SK-N-SH (cell line): ENCODE measurements at regions not wholly inside any gene's neighbourhood (a gene's known extent, or its start where the extent isn't known, plus 50 kb on each side); places are given as distances from the start of the nearest gene placed in this dataset.

Experiments
- CTCF ChIA-PET: fragments of 300-600, 350-600 bp; formaldehyde crosslinking; extraction: SDS; loops from one replicate; lab custom pipeline; 2021; lab: Yijun Ruan, JAX
- POLR2A ChIA-PET: fragments of 350-600 bp; sonication (Branson Sonifier 250); formaldehyde crosslinking; extraction: SDS; loops from one replicate; lab custom pipeline; 2020; ENCODE audit warnings: antibody characterized with exemption, inconsistent platforms; lab: Yijun Ruan, JAX
- DNase-seq: peaks from one replicate; pipeline ENCODE4 v3.0.0; 2012
- H2AFZ ChIP-seq: fragments of 200-600 bp; sonication (generic); 2 replicates; pipeline ENCODE4 v1.8.1; 2016; ENCODE audit warnings: antibody characterized with exemption, mild to moderate bottlenecking, low read depth
- H3F3A ChIP-seq: fragments of 200-600 bp; sonication (generic); replicated peaks from 2 replicates; pipeline ENCODE3; 2016; ENCODE audit warnings: antibody characterized with exemption, mild to moderate bottlenecking; ENCODE audit not compliant: insufficient read depth
- H3K27ac ChIP-seq, 2 experiments: fragments of 200-500 bp in 1 of 2; fragments of 200-600 bp in 1 of 2; sonication (Bioruptor generic) in 1 of 2; sonication (generic), shearing (Covaris generic) in 1 of 2; 2 replicates each; pipeline versions ENCODE4 v1.5.1 to v1.6.1; 2014 to 2016; ENCODE audit warnings: low read depth in 2 of 2, inconsistent platforms in 1 of 2, low read length in 1 of 2, mild to moderate bottlenecking in 1 of 2, mixed read lengths in 1 of 2
- H3K27me3 ChIP-seq: fragments of 200-600 bp; sonication (generic), shearing (Covaris generic); 2 replicates; pipeline ENCODE4 v1.6.1; 2016; ENCODE audit warnings: mixed run types; ENCODE audit not compliant: insufficient read depth
- H3K36me3 ChIP-seq, 2 experiments: fragments of 200-500 bp in 1 of 2; fragments of 200-600 bp in 1 of 2; sonication (Bioruptor generic) in 1 of 2; sonication (generic) in 1 of 2; replicated peaks in 1 of 2; 2 replicates each; pipeline versions ENCODE3 to v1.5.1; 2014 to 2016; ENCODE audit warnings: low read length in 1 of 2, mild to moderate bottlenecking in 1 of 2; ENCODE audit not compliant: insufficient read depth in 2 of 2, control insufficient read depth in 1 of 2
- H3K4me1 ChIP-seq, 2 experiments: fragments of 200-500 bp in 1 of 2; fragments of 200-600 bp in 1 of 2; sonication (Bioruptor generic) in 1 of 2; sonication (generic), shearing (Covaris generic) in 1 of 2; 2 replicates each; pipeline versions ENCODE4 v1.5.1 to v1.6.1; 2014 to 2016; ENCODE audit warnings: low read depth in 1 of 2, low read length in 1 of 2, mixed run types in 1 of 2; ENCODE audit not compliant: insufficient read depth in 2 of 2, control insufficient read depth in 1 of 2
- H3K4me2 ChIP-seq: fragments of 200-600 bp; sonication (generic), shearing (Covaris generic); 2 replicates; pipeline ENCODE4 v1.6.1; 2017; ENCODE audit warnings: mixed run types
- H3K4me3 ChIP-seq, 2 experiments: fragments of 200-500 bp in 1 of 2; fragments of 200-600 bp in 1 of 2; sonication (Bioruptor generic) in 1 of 2; sonication (generic), shearing (Covaris generic) in 1 of 2; 2 replicates each; pipeline versions ENCODE4 v1.5.1 to v1.8.1; 2014 to 2016; ENCODE audit warnings: low read depth in 2 of 2, inconsistent platforms in 1 of 2, low read length in 1 of 2, mild to moderate bottlenecking in 1 of 2, mixed read lengths in 1 of 2, moderate library complexity in 1 of 2
- H3K79me2 ChIP-seq: fragments of 200-600 bp; sonication (generic); 2 replicates; pipeline ENCODE4 v1.8.1; 2017; ENCODE audit warnings: mild to moderate bottlenecking; ENCODE audit not compliant: insufficient read depth
- H3K9ac ChIP-seq: fragments of 200-600 bp; sonication (generic); 2 replicates; pipeline ENCODE4 v1.6.1; 2017; ENCODE audit warnings: mixed run types
- H3K9me2 ChIP-seq: fragments of 200-600 bp; sonication (generic); 2 replicates; pipeline ENCODE4 v1.6.1; 2017; ENCODE audit warnings: mixed run types
- H3K9me3 ChIP-seq: fragments of 200-600 bp; sonication (generic); 2 replicates; pipeline ENCODE4 v1.6.1; 2017; ENCODE audit warnings: mixed run types, mild to moderate bottlenecking, moderate library complexity
- H4K20me1 ChIP-seq: fragments of 200-600 bp; sonication (generic); 2 replicates; pipeline ENCODE4 v1.6.1; 2017; ENCODE audit warnings: mild to moderate bottlenecking, mixed run types; ENCODE audit not compliant: insufficient read depth
- FOSL2 ChIP-seq: IDR thresholded peaks from 2 replicates; pipeline ENCODE4 v1.4.0; 2012; ENCODE audit warnings: low read depth, mild to moderate bottlenecking, moderate library complexity, borderline replicate concordance
- GABPA ChIP-seq: IDR thresholded peaks from 2 replicates; pipeline ENCODE4 v1.4.0; 2012; ENCODE audit warnings: low read depth, mild to moderate bottlenecking
- GATA2 ChIP-seq: sonication (generic); formaldehyde crosslinking; IDR thresholded peaks from 2 replicates; pipeline ENCODE4 v1.5.0; 2020; ENCODE audit warnings: mild to moderate bottlenecking, missing genetic modification reagents
- JUND ChIP-seq: IDR thresholded peaks from 2 replicates; pipeline ENCODE4 v1.4.0; 2012
- MEF2A ChIP-seq: IDR thresholded peaks from 2 replicates; pipeline ENCODE4 v1.4.0; 2012; ENCODE audit warnings: low read depth, borderline replicate concordance
- MXI1 ChIP-seq: IDR thresholded peaks from 2 replicates; pipeline ENCODE4 v1.6.1; 2012; ENCODE audit warnings: mild to moderate bottlenecking, low read depth, low read length, improper control_type of control experiment
- NFIC ChIP-seq: IDR thresholded peaks from 2 replicates; pipeline ENCODE4 v1.4.0; 2012; ENCODE audit warnings: borderline replicate concordance
- NRF1 ChIP-seq: IDR thresholded peaks from 2 replicates; pipeline ENCODE4 v1.6.1; 2012; ENCODE audit warnings: low read depth, mild to moderate bottlenecking, low read length
- RAD21 ChIP-seq: IDR thresholded peaks from 2 replicates; pipeline ENCODE4 v1.6.1; 2012; ENCODE audit warnings: mild to moderate bottlenecking, low read length
- SMC3 ChIP-seq: IDR thresholded peaks from 2 replicates; pipeline ENCODE4 v1.6.1; 2012; ENCODE audit warnings: low read depth, low read length, improper control_type of control experiment
- TCF12 ChIP-seq: IDR thresholded peaks from 2 replicates; pipeline ENCODE4 v1.4.0; 2012
- TEAD4 ChIP-seq: IDR thresholded peaks from 2 replicates; pipeline ENCODE4 v1.4.0; 2012; ENCODE audit warnings: mild to moderate bottlenecking, borderline replicate concordance; ENCODE audit not compliant: insufficient read depth
- USF1 ChIP-seq: IDR thresholded peaks from 2 replicates; pipeline ENCODE4 v1.4.0; 2012; ENCODE audit warnings: low read depth, borderline replicate concordance
- WGBS: methylation state at CpG from one replicate; pipeline ENCODE4 v1.1.6; 2017; ENCODE audit warnings: low lambda C conversion rate; 5-methylcytosine and 5-hydroxymethylcytosine counted together
- TF ChIP-seq, protein P1 (sequence below): fragments of 200-600 bp; sonication (generic); IDR thresholded peaks from 2 replicates; pipeline ENCODE4 v1.6.1; 2017; ENCODE audit warnings: antibody characterized with exemption, mild to moderate bottlenecking, moderate library complexity
- TF ChIP-seq, protein P2 (sequence below): fragments of 150-350 bp; IDR thresholded peaks from 2 replicates; pipeline ENCODE4 v1.6.1; 2016; ENCODE audit warnings: mild to moderate bottlenecking, low read depth, low read length

DNA sequence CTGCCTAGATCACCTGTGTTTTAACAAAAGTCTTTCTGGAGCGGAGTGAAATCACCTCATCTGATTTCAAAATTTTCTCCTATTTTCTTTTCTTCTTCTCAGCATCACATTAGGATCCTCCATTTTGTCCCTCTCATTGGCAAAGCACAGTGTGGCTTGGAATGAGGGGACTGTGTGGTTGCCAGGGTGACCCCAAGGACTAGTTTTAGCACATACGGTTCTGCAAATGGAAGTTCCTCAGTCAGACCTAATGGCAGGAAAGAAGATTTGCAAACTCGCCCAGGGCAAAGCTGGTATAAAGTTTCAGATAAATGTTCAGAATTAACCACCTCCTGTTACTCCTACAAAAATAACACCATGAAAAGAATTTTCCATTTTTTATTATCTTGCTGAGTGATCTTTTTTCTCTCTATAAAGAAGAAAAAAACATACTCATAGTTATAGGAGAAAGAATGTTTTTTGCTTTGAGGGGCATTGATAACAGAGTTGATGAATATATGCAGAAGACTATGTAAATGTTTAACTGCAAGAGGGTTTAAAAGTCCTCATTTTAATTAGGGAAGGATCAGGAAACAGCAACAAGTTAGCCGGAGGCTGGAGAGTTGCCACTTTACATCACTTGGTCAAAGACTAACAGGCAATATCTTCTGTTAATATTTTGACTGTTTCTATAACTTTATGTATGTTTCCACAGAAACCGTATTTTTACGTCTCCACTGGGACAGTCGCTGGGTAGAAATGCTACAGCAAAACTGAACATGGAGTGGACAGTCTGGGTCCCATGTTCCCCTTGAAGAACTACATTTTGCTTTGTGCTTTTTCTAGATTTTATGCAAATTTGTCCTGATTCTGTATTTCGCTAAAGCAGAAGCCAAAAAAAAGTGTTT is 257.8 kb downstream of the NR2F1-AS1 start:
- no peaks in the 10 kb centered on the region for H3K9me2 ChIP-seq
- no peak overlapping the region for H3K4me2 ChIP-seq
- TF ChIP-seq MEF2A: no peak
- no peak for TF ChIP-seq SMC3
- no peak for TF ChIP-seq USF1
- no peak for TF ChIP-seq JUND
- no peak for TF ChIP-seq GABPA
- TF ChIP-seq FOSL2: no peak
- TF ChIP-seq, protein P1, sequence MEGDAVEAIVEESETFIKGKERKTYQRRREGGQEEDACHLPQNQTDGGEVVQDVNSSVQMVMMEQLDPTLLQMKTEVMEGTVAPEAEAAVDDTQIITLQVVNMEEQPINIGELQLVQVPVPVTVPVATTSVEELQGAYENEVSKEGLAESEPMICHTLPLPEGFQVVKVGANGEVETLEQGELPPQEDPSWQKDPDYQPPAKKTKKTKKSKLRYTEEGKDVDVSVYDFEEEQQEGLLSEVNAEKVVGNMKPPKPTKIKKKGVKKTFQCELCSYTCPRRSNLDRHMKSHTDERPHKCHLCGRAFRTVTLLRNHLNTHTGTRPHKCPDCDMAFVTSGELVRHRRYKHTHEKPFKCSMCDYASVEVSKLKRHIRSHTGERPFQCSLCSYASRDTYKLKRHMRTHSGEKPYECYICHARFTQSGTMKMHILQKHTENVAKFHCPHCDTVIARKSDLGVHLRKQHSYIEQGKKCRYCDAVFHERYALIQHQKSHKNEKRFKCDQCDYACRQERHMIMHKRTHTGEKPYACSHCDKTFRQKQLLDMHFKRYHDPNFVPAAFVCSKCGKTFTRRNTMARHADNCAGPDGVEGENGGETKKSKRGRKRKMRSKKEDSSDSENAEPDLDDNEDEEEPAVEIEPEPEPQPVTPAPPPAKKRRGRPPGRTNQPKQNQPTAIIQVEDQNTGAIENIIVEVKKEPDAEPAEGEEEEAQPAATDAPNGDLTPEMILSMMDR: no peak
- TF ChIP-seq, protein P2, sequence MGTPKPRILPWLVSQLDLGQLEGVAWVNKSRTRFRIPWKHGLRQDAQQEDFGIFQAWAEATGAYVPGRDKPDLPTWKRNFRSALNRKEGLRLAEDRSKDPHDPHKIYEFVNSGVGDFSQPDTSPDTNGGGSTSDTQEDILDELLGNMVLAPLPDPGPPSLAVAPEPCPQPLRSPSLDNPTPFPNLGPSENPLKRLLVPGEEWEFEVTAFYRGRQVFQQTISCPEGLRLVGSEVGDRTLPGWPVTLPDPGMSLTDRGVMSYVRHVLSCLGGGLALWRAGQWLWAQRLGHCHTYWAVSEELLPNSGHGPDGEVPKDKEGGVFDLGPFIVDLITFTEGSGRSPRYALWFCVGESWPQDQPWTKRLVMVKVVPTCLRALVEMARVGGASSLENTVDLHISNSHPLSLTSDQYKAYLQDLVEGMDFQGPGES: no peak
- no peak for TF ChIP-seq RAD21
- no peak for TF ChIP-seq TEAD4
- no peak for TF ChIP-seq GATA2 (CRISPR knock-in tag)
- no peak for TF ChIP-seq NRF1
- TF ChIP-seq NFIC: no peak
- TF ChIP-seq MXI1: no peak
- no peak for TF ChIP-seq TCF12
- TF ChIP-seq, all 33 proteins: peak for 0
- WGBS: 97% methylated on average over 8 of the region's 8 CpGs
- H4K20me1 ChIP-seq: no peaks in the 10 kb centered on the region
- H3K27ac ChIP-seq: no peak overlapping the region
- POLR2A ChIA-PET: no interaction called here
- no peaks in the 10 kb centered on the region for H3K27me3 ChIP-seq
- no peak overlapping the region; the same call in 1 of the 2 replicates for H2AFZ ChIP-seq
- CTCF ChIA-PET: interaction anchor here (0.7 kb wide), 1 partner anchor 1092 kb away, joined by 3 read pairs; no protein-coding TSS in a partner anchor
- H3K9me3 ChIP-seq: no peaks in the 10 kb centered on the region
- H3F3A ChIP-seq: no peaks in the 10 kb centered on the region
- no peak overlapping the region for H3K4me3 ChIP-seq
- no peak for DNase-seq
- no peaks in the 10 kb centered on the region for H3K36me3 ChIP-seq
- H3K9ac ChIP-seq: no peak overlapping the region
- no peaks in the 10 kb centered on the region for H3K79me2 ChIP-seq
- H3K4me1 ChIP-seq: peaks cover 0 to 7% of the 10 kb centered on the region in 2 experiments; a peak in 2 of 4 replicates
